Trophoblast cell (in vitro differentiated cells and primary cell): ENCODE measurements at regions not wholly inside any gene's neighbourhood (a gene's known extent, or its start where the extent isn't known, plus 50 kb on each side); places are given as distances from the start of the nearest gene placed in this dataset.

ENCODE experiments used
- DNase-seq, 2 donors: peaks; one replicate each; pipeline ENCODE4 v3.0.0-alpha.2; 2016
- H2AFZ ChIP-seq: 2 replicates; pipeline ENCODE4 v1.6.1; 2013; ENCODE audit warnings: low read length, moderate library complexity, mild to moderate bottlenecking; ENCODE audit not compliant: insufficient read depth, poor library complexity
- H2AK5ac ChIP-seq: 2 replicates; pipeline ENCODE4 v1.6.1; 2013; ENCODE audit warnings: mild to moderate bottlenecking, low read length
- H2BK120ac ChIP-seq: 2 replicates; pipeline ENCODE4 v1.6.1; 2013; ENCODE audit warnings: low read length, mild to moderate bottlenecking, moderate library complexity; ENCODE audit not compliant: insufficient read depth, poor library complexity
- H2BK12ac ChIP-seq: 2 replicates; pipeline ENCODE4 v1.6.1; 2013; ENCODE audit warnings: mild to moderate bottlenecking, low read length, moderate library complexity
- H2BK5ac ChIP-seq: 2 replicates; pipeline ENCODE4 v1.6.1; 2013; ENCODE audit warnings: low read length, low read depth, moderate library complexity, mild to moderate bottlenecking; ENCODE audit not compliant: poor library complexity
- H3K14ac ChIP-seq: 2 replicates; pipeline ENCODE4 v1.6.1; 2013; ENCODE audit warnings: mild to moderate bottlenecking, low read length
- H3K18ac ChIP-seq: 2 replicates; pipeline ENCODE4 v1.6.1; 2013; ENCODE audit warnings: mild to moderate bottlenecking, low read length
- H3K23ac ChIP-seq: 2 replicates; pipeline ENCODE4 v1.6.1; 2013; ENCODE audit warnings: low read length
- H3K27ac ChIP-seq: 2 replicates; pipeline ENCODE4 v1.5.1; 2013; ENCODE audit warnings: low read depth, mild to moderate bottlenecking, inconsistent platforms, low read length, moderate library complexity
- H3K27me3 ChIP-seq: 2 replicates; pipeline ENCODE4 v1.6.1; 2013; ENCODE audit warnings: inconsistent platforms, mild to moderate bottlenecking, low read length, moderate library complexity; ENCODE audit not compliant: insufficient read depth
- H3K36me3 ChIP-seq, 2 experiments: 1 replicate in 1 of 2; 2 replicates in 1 of 2; pipeline ENCODE4 v1.6.1; 2013; ENCODE audit warnings: low read length in 2 of 2, mild to moderate bottlenecking in 2 of 2, moderate library complexity in 1 of 2; ENCODE audit not compliant: insufficient read depth in 2 of 2, control insufficient read depth in 1 of 2
- H3K4ac ChIP-seq: 2 replicates; pipeline ENCODE4 v1.6.1; 2013; ENCODE audit warnings: low read depth, mild to moderate bottlenecking, low read length, moderate library complexity
- H3K4me1 ChIP-seq, 2 experiments: 1 replicate in 1 of 2; 2 replicates in 1 of 2; pipeline ENCODE4 v1.6.1; 2013; ENCODE audit warnings: low read length in 2 of 2, mild to moderate bottlenecking in 2 of 2, moderate library complexity in 1 of 2; ENCODE audit not compliant: insufficient read depth in 2 of 2, control insufficient read depth in 1 of 2
- H3K4me2 ChIP-seq: 2 replicates; pipeline ENCODE4 v1.6.1; 2013; ENCODE audit warnings: inconsistent platforms, mild to moderate bottlenecking, low read length, moderate library complexity
- H3K4me3 ChIP-seq: 2 replicates; pipeline ENCODE4 v1.5.1; 2013; ENCODE audit warnings: mild to moderate bottlenecking, low read depth, low read length, inconsistent platforms
- H3K79me1 ChIP-seq: one replicate; pipeline ENCODE4 v1.6.1; 2013; ENCODE audit warnings: low read length
- H3K79me2 ChIP-seq: 2 replicates; pipeline ENCODE4 v1.6.1; 2013; ENCODE audit warnings: low read length, mild to moderate bottlenecking; ENCODE audit not compliant: control insufficient read depth, insufficient read depth, poor library complexity
- H3K9ac ChIP-seq: 2 replicates; pipeline ENCODE4 v1.6.1; 2013; ENCODE audit warnings: mild to moderate bottlenecking, low read length
- H3K9me3 ChIP-seq: 2 replicates; pipeline ENCODE4 v1.6.1; 2013; ENCODE audit warnings: low read depth, mild to moderate bottlenecking, control low read depth, inconsistent platforms, low read length; ENCODE audit not compliant: insufficient read depth
- H4K12ac ChIP-seq: 2 replicates; pipeline ENCODE4 v1.6.1; 2013; ENCODE audit warnings: low read depth, mild to moderate bottlenecking, low read length, moderate library complexity
- H4K8ac ChIP-seq: 2 replicates; pipeline ENCODE4 v1.6.1; 2013; ENCODE audit warnings: low read depth, mild to moderate bottlenecking, low read length, moderate library complexity
- H4K91ac ChIP-seq: one replicate; pipeline ENCODE4 v1.6.1; 2013; ENCODE audit warnings: low read depth, mild to moderate bottlenecking, low read length, moderate library complexity
- WGBS: extraction: QIAGEN DNeasy Blood & Tissue Kit; methylation state at CpG from one replicate; pipeline ENCODE4 v1.1.7; 2013; ENCODE audit warnings: missing lambda C conversion rate; ENCODE audit not compliant: insufficient read length, insufficient coverage; ENCODE audit errors: extremely low coverage; 5-methylcytosine and 5-hydroxymethylcytosine counted together

GRCh38 chr2:16135196-16135912, 195.0 kb downstream of the MYCN start:
- Histone ChIP-seq H2BK5ac (no peak overlapping the region), H3K36me3 (no peaks in the 10 kb centered on the region), H3K14ac (no peak overlapping the region), H3K18ac (no peak overlapping the region), H3K4me2 (no peak overlapping the region), H3K4ac (no peak overlapping the region), H4K8ac (no peak overlapping the region), H3K23ac (no peak overlapping the region), H4K12ac (no peak overlapping the region), H3K4me1 (no peaks in the 10 kb centered on the region), H3K79me2 (no peaks in the 10 kb centered on the region), H3K9ac (no peak overlapping the region), H2AK5ac (no peak overlapping the region), H2BK12ac (no peak overlapping the region), H4K91ac (no peak overlapping the region), H3K9me3 (no peaks in the 10 kb centered on the region), H3K4me3 (no peak overlapping the region), H3K79me1 (no peaks in the 10 kb centered on the region), H3K27me3 (no peaks in the 10 kb centered on the region), H2BK120ac (no peak overlapping the region), H3K27ac (no peak overlapping the region), H2AFZ (no peak overlapping the region)
- DNase-seq: no peak

- no peaks in the 10 kb centered on the region for H3K9me3 ChIP-seq
Observed at GRCh38 chr2:16134436-16135165, 194.3 kb downstream of the MYCN start.

GRCh38 chr2:16130906-16131400, 190.6 kb downstream of the MYCN start:
- no peak overlapping the region for H2AK5ac ChIP-seq
- no peak overlapping the region for H2BK5ac ChIP-seq
- no peak overlapping the region for H3K4ac ChIP-seq
- H3K9me3 ChIP-seq: no peaks in the 10 kb centered on the region
- no peak overlapping the region for H3K14ac ChIP-seq
- H3K36me3 ChIP-seq: no peaks in the 10 kb centered on the region
- no peak overlapping the region for H2BK12ac ChIP-seq
- H4K8ac ChIP-seq: no peak overlapping the region
- H3K27me3 ChIP-seq: no peaks in the 10 kb centered on the region
- no peak overlapping the region for H3K4me2 ChIP-seq
- H2AFZ ChIP-seq: no peak overlapping the region
- no peak overlapping the region for H3K18ac ChIP-seq
- no peaks in the 10 kb centered on the region for H3K4me1 ChIP-seq
- H3K79me2 ChIP-seq: no peaks in the 10 kb centered on the region
- no peak overlapping the region for H3K9ac ChIP-seq
- no peak overlapping the region for H2BK120ac ChIP-seq
- no peak overlapping the region for H4K91ac ChIP-seq
- H3K79me1 ChIP-seq: no peaks in the 10 kb centered on the region
- H3K4me3 ChIP-seq: no peak overlapping the region
- no peak overlapping the region for H3K27ac ChIP-seq
- WGBS: no CpG with 5 or more reads among the region's 8 CpGs
- H4K12ac ChIP-seq: no peak overlapping the region
- no peak for DNase-seq
- H3K23ac ChIP-seq: no peak overlapping the region

More at GRCh38 chr2:16134436-16135165, 194.3 kb downstream of the MYCN start:
- Histone ChIP-seq H3K36me3 (no peaks in the 10 kb centered on the region), H3K4me3 (no peak overlapping the region), H3K23ac (no peak overlapping the region), H3K27me3 (no peaks in the 10 kb centered on the region), H3K4ac (no peak overlapping the region), H2BK5ac (no peak overlapping the region), H4K12ac (no peak overlapping the region), H3K79me1 (no peaks in the 10 kb centered on the region), H2AFZ (no peak overlapping the region), H3K79me2 (no peaks in the 10 kb centered on the region), H3K4me1 (no peaks in the 10 kb centered on the region), H3K18ac (no peak overlapping the region), H3K4me2 (no peak overlapping the region), H3K27ac (no peak overlapping the region), H4K91ac (no peak overlapping the region), H2AK5ac (no peak overlapping the region), H4K8ac (no peak overlapping the region), H2BK120ac (no peak overlapping the region), H2BK12ac (no peak overlapping the region), H3K9ac (no peak overlapping the region), H3K14ac (no peak overlapping the region)
- no CpG with 5 or more reads among the region's 9 CpGs for WGBS
- DNase-seq: peak; percentile 62 to 72

- Histone ChIP-seq H2BK120ac (no peak overlapping the region), H3K14ac (no peak overlapping the region), H2AFZ (no peak overlapping the region), H3K27me3 (no peaks in the 10 kb centered on the region), H2BK12ac (no peak overlapping the region), H4K8ac (no peak overlapping the region), H3K18ac (no peak overlapping the region), H3K9me3 (no peaks in the 10 kb centered on the region), H3K79me2 (no peaks in the 10 kb centered on the region), H3K36me3 (no peaks in the 10 kb centered on the region), H3K79me1 (no peaks in the 10 kb centered on the region), H4K91ac (no peak overlapping the region), H3K23ac (no peak overlapping the region), H3K4me2 (no peak overlapping the region), H3K4me3 (no peak overlapping the region), H2AK5ac (no peak overlapping the region), H3K27ac (no peak overlapping the region), H3K4me1 (no peaks in the 10 kb centered on the region), H3K9ac (no peak overlapping the region), H4K12ac (no peak overlapping the region), H2BK5ac (no peak overlapping the region), H3K4ac (no peak overlapping the region)
- DNase-seq: no peak
- WGBS: no CpG with 5 or more reads among the region's 5 CpGs
Observed at GRCh38 chr2:16130541-16130880, 190.2 kb downstream of the MYCN start.
